Embryonic facial prominence (tissue), 1 donor: ENCODE measurements at regions not wholly inside any gene's neighbourhood (a gene's known extent, or its start where the extent isn't known, plus 50 kb on each side); places are given as distances from the start of the nearest gene placed in this dataset.

ENCODE experiments used
- DNase-seq: peaks from one replicate; pipeline ENCODE4 v3.0.0-alpha.2; 2016; ENCODE audit errors: extremely low spot score

DNA sequence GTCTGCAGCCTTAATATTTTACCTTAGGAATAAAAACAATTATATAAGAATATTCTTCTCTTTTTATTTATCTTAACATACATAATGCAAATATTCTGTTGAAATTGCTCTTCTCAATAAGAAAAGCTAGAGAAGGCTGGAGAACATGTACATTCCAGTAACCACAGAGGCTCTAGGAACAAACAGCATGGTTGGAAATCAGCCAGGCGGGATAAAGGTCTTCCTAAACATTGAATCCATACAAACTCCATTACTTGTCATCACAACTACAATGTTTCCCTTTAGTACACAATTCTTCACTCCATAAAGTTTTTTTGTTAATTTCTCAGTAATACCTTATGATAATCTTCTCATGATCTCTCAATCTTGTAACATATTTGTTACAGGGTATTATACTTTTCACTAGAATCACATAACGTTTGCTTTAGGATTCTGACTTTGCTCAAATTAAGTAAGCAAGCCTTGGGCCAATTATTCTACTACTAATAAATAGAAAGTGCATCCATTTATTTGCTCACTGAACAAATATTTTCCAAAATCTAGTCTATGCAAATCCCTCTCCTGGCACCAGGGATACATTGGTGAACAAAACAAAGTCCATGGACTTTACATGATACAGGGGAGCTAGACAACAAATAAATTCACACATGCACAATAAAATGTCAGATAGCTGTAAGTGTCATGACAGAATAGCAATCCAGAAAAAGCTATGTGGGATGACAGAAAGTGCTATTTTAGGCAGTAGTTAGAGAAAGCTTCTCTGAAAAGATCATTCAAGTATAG lies 237.5 kb upstream of the TMTC1 start:
- DNase-seq, result no peak

DNA sequence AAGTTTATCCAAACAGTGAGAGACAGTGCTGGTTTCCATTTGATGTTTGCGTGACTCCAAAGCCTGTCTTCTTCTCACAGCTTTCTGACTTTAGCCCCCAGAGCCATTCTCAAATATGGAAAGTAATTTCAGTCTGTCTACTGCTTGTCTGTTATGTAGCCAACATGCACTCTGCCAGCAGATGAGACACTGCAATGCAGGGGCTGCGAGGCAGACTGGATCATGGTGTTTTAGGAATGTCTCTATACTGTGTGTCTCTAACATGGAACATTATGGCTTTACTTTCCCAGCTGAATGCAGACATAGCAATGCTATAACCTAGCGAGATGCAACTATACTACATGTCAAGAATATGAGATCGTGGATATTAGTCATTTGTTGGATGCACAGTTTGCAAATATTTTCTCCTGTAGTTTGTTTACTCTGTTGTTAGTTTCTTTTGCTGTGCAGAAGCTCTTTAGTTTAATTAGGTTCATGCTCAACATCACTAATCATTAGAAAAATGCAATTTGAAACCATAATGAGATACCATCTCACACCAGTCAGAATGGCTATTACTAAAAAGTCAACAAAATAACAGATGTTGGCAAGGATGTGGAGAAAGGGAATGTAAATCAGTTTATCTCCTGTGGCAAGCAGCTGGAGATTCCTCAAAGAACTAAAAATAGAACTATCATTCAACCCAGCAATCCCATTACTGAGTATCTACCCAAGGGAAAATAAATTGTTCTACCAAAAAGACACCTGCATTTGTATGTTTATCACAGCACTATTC lies 235.8 kb upstream of the TMTC1 start:
- DNase-seq, result no peak

DNA sequence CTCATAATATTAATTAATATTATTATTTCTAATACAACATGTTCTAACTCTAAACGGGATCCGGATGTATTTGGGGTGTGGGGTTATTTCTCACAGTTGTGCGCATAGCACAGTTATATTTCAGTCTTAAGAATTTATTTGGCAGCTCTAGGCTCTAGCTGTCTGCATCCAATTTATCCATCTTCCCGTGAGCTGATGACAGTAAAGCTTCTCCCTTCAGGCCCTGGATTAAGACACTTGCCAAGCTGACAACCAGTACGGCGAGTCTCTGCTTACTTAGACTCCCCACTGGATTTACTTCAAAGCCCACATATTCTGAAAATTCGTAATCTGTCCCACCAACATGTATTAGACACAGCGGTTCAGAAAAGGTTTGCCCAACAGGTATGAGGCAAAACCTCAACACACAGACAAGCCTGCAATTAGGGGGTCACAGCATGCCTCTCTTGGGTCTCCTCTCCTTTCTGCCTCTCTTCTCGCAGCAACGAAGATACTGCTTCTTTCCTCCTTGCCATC lies 232.9 kb upstream of the TMTC1 start:
- no peak for DNase-seq

DNA sequence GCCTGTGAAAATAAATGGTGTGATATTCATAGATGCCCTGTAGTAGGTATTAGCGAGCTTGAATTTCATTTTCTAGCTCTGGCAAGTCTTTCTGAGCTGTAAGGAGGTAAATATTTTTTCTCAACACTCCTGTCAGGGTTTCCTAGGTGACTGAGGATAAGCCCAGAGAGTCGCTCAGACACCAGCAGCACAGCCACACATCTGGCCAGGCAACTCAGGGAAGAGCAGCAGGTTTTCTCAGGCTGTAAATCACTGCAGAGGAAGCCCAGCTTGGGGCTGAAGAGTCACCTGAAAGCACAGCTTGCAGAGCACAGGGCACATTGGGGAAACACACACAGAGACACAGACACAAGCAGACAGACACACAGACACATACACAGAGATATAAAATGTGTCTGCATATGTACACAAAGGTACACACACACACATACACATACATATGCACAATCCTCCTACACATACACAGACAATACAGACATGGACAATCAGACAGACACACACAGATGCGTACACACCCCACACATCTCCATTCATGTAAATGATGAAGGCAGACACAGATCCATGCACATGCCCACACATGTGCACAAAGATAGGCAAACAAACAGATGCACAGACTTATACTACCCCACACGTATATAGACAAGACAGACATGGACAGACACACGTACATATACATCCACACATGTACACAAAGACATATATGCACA lies 232.0 kb upstream of the TMTC1 start:
- DNase-seq, result no peak

DNA sequence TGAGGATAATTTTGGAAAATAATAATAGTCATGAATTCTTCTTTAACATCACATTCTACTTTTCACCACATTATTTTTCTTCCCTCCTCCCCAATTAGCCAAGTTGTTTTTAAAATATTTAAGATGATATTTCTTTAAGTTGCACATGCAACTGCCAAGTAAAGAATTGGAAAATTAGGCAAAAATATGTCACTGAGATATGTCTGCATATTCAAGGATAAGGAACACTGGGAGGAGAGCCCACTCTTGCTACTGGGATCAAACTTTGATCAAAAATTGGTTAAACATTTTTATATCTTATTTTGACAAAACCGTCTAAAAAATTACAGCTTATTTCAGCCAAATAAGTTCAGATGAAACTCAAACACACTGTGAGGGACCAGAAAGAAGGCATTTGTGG lies 231.2 kb upstream of the TMTC1 start:
- DNase-seq, result no peak

DNA sequence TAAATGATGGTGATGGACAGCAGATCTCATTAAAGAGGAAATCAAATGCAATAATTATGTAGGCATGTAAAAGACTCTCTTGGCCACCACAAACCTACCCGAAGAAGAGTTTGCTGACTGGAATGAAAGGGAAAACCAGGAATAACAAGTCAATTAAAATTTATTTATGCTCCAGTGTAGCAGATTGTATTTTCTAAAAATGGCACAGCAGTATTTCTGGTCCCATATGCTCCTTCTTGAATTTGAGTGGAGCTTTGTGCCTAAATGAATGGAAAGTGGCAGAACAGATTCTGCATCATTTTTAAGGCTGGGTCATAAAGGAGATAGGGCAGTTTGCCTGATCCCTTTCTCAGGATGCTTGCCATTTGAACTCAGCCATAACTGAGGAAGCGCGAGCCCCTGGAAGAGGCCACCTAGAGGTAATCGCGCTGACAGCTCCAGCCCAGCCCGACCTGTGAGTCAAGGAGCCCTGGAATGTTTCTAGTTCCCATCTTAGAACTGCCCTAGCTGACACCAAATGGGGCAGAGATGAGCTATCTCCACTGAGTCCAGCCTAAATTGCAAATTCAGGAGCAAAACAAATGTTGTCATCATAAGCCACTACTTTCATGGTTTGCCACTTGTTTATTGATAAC lies 229.2 kb upstream of the TMTC1 start:
- no peak for DNase-seq

- no peak for DNase-seq
Observed at GRCh38 chr12:30010071-30011052, 226.6 kb upstream of the TMTC1 start.

DNA sequence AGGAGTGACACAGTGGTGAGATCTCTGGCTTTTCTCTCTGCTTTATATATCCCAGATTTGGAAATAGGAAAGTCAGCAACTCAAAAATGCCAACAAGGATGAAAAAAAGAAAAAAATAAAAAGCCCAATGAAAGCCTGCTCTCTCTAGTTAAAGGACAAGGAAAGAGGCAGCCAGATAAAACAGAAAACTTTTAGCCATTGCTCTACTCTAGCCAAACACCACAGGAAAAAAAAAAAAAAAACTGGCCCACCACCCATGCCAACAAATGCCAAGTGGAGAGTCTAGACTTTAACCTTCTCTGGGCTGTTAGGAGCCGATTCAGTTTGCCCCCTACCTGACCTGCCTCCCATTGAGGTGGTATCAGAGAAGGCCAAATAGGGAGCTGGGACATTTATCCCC lies 222.3 kb upstream of the TMTC1 start:
- no peak for DNase-seq

DNA sequence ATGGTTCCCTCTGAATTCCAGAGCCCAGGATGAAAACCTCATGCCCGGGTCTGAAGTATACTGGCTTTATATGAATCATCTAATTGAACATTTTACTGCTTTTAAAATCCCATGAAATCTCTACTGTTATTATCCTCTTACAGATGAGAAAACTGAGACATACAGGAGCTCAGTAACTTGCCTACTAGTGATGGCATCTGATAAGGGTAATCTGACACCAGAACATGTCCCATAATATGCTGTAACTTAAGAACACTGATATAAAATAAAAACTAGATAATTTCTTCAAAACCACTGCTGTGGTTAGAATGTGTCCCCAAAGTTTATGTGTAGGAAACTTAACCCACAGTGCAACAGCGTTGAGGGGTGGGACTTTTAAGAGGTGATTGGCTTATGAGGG lies 219.6 kb upstream of the TMTC1 start:
- no peak for DNase-seq

- no peak for DNase-seq
Observed at GRCh38 chr12:30002677-30003076, 218.9 kb upstream of the TMTC1 start.

- no peak for DNase-seq
Observed at GRCh38 chr12:30000401-30000800, 216.7 kb upstream of the TMTC1 start.

GRCh38 chr12:29996993-29997392 lies 213.3 kb upstream of the TMTC1 start:
- no peak for DNase-seq

DNA sequence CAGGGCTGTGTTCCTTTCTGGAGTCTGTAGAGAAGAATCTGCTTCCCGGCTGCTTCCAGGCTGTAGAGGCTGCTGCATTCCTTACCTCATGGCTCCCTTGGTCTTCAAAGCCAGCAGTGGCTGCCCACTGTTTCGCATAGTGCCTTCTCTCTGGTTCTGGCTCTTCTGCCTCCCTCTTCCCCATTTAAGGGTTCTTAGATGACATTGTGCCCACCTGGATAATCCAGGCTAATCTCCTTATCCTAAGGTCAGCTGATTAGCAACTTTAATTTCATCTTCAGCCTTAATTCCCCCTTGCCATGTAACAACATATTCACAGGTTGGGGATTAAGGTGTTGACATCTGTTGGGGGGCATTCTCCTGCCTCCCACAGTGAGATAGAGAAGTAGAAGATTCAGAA lies 208.6 kb upstream of the TMTC1 start:
- no peak for DNase-seq

DNA sequence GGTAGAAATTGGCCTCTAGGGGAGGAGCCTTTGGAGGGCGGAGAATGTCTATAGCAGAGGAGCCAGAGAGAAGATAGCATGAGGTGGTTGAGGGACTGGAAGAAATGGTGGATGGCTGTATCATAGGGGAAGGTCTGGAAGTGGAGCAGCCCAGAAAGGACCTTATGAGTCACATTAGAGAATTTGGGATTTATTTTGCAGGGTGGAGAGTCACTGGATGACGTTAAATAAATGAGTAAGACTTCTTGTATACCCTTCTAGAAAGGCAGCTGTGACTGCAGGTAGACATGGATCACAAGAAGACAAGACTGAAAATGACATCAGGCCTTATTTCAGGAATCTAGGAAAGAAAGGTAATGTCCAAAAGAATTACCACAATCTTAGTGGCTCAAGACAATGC lies 208.2 kb upstream of the TMTC1 start:
- no peak for DNase-seq

DNA sequence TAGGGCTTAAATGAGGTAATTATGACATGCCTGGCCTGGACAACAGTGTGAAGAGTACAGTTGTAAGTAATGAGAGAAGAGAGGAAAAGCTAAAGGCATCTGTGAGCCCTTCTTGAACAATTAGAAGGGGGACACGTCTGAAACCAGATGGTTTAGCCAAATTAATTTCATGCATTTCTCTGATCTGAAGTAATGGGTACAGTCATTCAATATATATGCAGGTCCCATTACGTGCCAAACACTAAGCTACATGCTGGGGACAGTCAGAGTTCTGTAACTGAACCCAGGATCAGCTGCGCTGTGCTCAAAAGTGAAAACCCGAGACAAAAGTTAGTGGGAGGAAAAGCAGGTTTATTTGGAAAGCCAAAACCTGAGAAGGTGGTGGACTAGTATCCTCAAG lies 207.2 kb upstream of the TMTC1 start:
- DNase-seq, result no peak

- DNase-seq, result no peak
Observed at GRCh38 chr12:29983851-29984250, 200.1 kb upstream of the TMTC1 start.

- DNase-seq, result no peak
Observed at GRCh38 chr12:29980304-29980703, 196.6 kb upstream of the TMTC1 start.

- DNase-seq, result no peak
Observed at GRCh38 chr12:29971446-29971845, 187.7 kb upstream of the TMTC1 start.

DNA sequence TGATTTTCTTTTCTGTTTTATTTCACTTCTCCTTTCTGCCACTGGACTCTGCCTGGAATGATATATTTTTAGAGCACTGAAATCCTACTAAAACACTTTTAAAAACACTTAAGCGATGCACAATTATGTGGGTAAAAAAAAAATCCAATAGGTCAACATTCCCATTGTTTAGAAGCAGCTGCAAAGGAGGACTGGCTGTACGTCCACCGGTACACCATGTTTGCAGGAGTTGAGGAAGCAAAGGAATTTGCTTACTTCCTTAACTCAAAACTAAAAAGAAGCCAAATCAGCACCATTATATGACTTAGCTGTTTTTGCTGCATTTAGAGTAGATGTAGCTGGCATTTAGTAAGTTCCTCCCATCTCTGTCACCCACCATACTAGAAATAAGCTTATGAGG lies 186.8 kb upstream of the TMTC1 start:
- DNase-seq, result no peak

DNA sequence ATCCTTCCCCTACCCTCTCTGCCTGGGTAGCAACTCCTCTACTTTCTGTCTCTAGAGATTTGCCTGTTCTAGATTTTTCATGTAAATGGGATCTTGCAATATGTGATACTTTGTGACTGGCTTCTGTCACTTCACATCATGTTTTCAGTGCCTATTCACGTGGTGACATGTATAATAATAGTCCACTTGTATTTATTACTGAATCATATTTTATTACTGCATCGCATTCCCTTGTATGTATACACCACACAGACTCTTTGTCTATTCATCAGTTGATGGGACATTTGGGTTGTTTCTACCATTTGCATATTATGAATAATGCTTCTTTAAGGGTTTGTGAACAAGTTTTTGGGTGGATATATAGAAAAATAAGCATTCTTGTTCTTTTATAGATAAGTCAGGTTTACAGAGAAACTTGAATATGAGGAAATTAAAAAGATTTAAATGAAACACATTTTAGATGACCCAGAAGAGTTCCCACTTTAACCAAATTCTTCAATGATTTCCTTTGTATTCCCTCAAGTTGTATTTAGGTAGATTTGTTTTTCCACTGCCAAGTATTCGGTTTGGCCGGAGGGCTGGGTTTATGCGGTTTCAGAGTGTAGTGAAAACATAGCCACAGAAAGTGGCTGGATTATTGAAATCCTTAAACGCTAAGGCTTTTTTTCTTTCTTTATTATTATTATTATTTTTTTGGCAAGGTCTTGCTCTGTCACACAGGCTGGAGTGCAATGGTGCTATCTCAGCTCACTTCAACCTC lies 178.7 kb upstream of the TMTC1 start:
- no peak for DNase-seq
